H1 (cell line): ENCODE measurements at regions not wholly inside any gene's neighbourhood (a gene's known extent, or its start where the extent isn't known, plus 50 kb on each side); places are given as distances from the start of the nearest gene placed in this dataset.

ENCODE experiments used
- JUN ChIP-seq: IDR thresholded peaks from 2 replicates; pipeline ENCODE4 v1.6.1; 2011; ENCODE audit warnings: low read depth, mild to moderate bottlenecking, improper control_type of control experiment, low read length
- TF ChIP-seq, protein P1 (sequence below): fragments of 300-600 bp; sonication (generic); IDR thresholded peaks from 2 replicates; pipeline ENCODE4 v1.7.1; 2012; ENCODE audit warnings: low read length, moderate library complexity, mild to moderate bottlenecking, inconsistent platforms; ENCODE audit not compliant: insufficient replicate concordance

GRCh38 chr18:78627551-78628346, 351.9 kb upstream of the SALL3 start (continued):
- TF ChIP-seq, protein P1, sequence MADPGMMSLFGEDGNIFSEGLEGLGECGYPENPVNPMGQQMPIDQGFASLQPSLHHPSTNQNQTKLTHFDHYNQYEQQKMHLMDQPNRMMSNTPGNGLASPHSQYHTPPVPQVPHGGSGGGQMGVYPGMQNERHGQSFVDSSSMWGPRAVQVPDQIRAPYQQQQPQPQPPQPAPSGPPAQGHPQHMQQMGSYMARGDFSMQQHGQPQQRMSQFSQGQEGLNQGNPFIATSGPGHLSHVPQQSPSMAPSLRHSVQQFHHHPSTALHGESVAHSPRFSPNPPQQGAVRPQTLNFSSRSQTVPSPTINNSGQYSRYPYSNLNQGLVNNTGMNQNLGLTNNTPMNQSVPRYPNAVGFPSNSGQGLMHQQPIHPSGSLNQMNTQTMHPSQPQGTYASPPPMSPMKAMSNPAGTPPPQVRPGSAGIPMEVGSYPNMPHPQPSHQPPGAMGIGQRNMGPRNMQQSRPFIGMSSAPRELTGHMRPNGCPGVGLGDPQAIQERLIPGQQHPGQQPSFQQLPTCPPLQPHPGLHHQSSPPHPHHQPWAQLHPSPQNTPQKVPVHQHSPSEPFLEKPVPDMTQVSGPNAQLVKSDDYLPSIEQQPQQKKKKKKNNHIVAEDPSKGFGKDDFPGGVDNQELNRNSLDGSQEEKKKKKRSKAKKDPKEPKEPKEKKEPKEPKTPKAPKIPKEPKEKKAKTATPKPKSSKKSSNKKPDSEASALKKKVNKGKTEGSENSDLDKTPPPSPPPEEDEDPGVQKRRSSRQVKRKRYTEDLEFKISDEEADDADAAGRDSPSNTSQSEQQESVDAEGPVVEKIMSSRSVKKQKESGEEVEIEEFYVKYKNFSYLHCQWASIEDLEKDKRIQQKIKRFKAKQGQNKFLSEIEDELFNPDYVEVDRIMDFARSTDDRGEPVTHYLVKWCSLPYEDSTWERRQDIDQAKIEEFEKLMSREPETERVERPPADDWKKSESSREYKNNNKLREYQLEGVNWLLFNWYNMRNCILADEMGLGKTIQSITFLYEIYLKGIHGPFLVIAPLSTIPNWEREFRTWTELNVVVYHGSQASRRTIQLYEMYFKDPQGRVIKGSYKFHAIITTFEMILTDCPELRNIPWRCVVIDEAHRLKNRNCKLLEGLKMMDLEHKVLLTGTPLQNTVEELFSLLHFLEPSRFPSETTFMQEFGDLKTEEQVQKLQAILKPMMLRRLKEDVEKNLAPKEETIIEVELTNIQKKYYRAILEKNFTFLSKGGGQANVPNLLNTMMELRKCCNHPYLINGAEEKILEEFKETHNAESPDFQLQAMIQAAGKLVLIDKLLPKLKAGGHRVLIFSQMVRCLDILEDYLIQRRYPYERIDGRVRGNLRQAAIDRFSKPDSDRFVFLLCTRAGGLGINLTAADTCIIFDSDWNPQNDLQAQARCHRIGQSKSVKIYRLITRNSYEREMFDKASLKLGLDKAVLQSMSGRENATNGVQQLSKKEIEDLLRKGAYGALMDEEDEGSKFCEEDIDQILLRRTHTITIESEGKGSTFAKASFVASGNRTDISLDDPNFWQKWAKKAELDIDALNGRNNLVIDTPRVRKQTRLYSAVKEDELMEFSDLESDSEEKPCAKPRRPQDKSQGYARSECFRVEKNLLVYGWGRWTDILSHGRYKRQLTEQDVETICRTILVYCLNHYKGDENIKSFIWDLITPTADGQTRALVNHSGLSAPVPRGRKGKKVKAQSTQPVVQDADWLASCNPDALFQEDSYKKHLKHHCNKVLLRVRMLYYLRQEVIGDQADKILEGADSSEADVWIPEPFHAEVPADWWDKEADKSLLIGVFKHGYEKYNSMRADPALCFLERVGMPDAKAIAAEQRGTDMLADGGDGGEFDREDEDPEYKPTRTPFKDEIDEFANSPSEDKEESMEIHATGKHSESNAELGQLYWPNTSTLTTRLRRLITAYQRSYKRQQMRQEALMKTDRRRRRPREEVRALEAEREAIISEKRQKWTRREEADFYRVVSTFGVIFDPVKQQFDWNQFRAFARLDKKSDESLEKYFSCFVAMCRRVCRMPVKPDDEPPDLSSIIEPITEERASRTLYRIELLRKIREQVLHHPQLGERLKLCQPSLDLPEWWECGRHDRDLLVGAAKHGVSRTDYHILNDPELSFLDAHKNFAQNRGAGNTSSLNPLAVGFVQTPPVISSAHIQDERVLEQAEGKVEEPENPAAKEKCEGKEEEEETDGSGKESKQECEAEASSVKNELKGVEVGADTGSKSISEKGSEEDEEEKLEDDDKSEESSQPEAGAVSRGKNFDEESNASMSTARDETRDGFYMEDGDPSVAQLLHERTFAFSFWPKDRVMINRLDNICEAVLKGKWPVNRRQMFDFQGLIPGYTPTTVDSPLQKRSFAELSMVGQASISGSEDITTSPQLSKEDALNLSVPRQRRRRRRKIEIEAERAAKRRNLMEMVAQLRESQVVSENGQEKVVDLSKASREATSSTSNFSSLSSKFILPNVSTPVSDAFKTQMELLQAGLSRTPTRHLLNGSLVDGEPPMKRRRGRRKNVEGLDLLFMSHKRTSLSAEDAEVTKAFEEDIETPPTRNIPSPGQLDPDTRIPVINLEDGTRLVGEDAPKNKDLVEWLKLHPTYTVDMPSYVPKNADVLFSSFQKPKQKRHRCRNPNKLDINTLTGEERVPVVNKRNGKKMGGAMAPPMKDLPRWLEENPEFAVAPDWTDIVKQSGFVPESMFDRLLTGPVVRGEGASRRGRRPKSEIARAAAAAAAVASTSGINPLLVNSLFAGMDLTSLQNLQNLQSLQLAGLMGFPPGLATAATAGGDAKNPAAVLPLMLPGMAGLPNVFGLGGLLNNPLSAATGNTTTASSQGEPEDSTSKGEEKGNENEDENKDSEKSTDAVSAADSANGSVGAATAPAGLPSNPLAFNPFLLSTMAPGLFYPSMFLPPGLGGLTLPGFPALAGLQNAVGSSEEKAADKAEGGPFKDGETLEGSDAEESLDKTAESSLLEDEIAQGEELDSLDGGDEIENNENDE = no peak
- TF ChIP-seq JUN = no peak
